Ovary (tissue), 7 donors: ENCODE measurements at regions not wholly inside any gene's neighbourhood (a gene's known extent, or its start where the extent isn't known, plus 50 kb on each side); places are given as distances from the start of the nearest gene placed in this dataset.
"Not testable (repeated sequence)": the region's sequence is repeated elsewhere in the genome, so short reads cannot be mapped to it uniquely, and the experiment has no call there.

Source experiments
- DNase-seq, 5 donors: peaks; one replicate each; pipeline ENCODE4 v3.0.0-alpha.2; 2019 to 2020
- H3K27ac ChIP-seq, 2 donors: fragments of 200-600 bp; one replicate each; pipeline versions ENCODE4 v1.5.1 to v1.8.0; 2019 to 2022
- H3K27me3 ChIP-seq: fragments of 200-600 bp; one replicate; pipeline ENCODE4 v1.8.0; 2022
- H3K36me3 ChIP-seq: fragments of 200-600 bp; sonication (generic); one replicate; pipeline ENCODE4 v1.5.1; 2019
- H3K4me1 ChIP-seq: one replicate; pipeline ENCODE4 v1.8.1; 2013; ENCODE audit warnings: mild to moderate bottlenecking, moderate library complexity; ENCODE audit not compliant: insufficient read depth
- H3K4me3 ChIP-seq: fragments of 200-600 bp; sonication (generic); one replicate; pipeline ENCODE4 v1.5.1; 2017
- H3K9me3 ChIP-seq, 2 donors: fragments of 200-600 bp in 1 of 2; sonication (generic) in 1 of 2; one replicate each; pipeline versions ENCODE4 v1.5.1 to v1.8.1; 2013 to 2019; ENCODE audit warnings: mild to moderate bottlenecking in 1 of 2, moderate library complexity in 1 of 2
- CTCF ChIP-seq, 3 donors: fragments of 450-650 bp in 2 of 3; fragments of 200-600 bp in 1 of 3; IDR thresholded peaks; one replicate each; pipeline versions ENCODE4 v1.5.1 to v1.8.0; 2016 to 2022; ENCODE audit warnings: antibody characterized with exemption in 3 of 3, mild to moderate bottlenecking in 1 of 3
- EP300 ChIP-seq: sonication (generic); formaldehyde crosslinking; IDR thresholded peaks from one replicate; pipeline ENCODE4 v1.6.1; 2017; ENCODE audit warnings: antibody characterized with exemption
- POLR2A ChIP-seq: fragments of 450-650 bp; IDR thresholded peaks from one replicate; pipeline ENCODE4 v1.6.1; 2017; ENCODE audit warnings: antibody characterized with exemption, mild to moderate bottlenecking, moderate library complexity
- WGBS, 3 donors: extraction: QIAGEN DNeasy Blood & Tissue Kit in 1 of 3; methylation state at CpG; one replicate each; pipeline versions ENCODE4 v1.1.5 to v1.1.7; 2013 to 2017; 5-methylcytosine and 5-hydroxymethylcytosine counted together
- intact Hi-C, 4 donors: fragments of 100-400 bp; cut with DNase I; formaldehyde crosslinking; loops; one replicate each; pipeline versions ENCODE4 v1.11.0 to v1.15.1; 2022 to 2023
- donor health status: DM: no; HTN: no; CAD: no; lungs with moderate emphysema.
- donor health status: DM: no; HTN: no; CAD: no.
- donor health status: Bipolar disorder and iron deficiency.
- donor health status: DM: no; HTN: no; CAD: no.
- donor health status: DM: yes; HTN: yes; CAD: no.

GRCh38 chr2:17136877-17137276 is 381.4 kb downstream of the RAD51AP2 start:
- intact Hi-C loops = no loop called here
- H3K27ac ChIP-seq = no peak overlapping the region
- no peak for DNase-seq
- H3K4me3 ChIP-seq = no peak overlapping the region
- WGBS, 3 donors = 28 to 45% (median 31%) methylated on average over 2 of the region's 2 CpGs
- H3K36me3 ChIP-seq = no peaks in the 10 kb centered on the region
- H3K4me1 ChIP-seq = no peaks in the 10 kb centered on the region
- no peaks in the 10 kb centered on the region for H3K9me3 ChIP-seq
- no peaks in the 10 kb centered on the region for H3K27me3 ChIP-seq
- no peak for TF ChIP-seq CTCF (IDR thresholded peaks at IDR 0.05)
- no peak for TF ChIP-seq EP300
- no peak for TF ChIP-seq POLR2A

- Histone ChIP-seq H3K4me3 (no peak overlapping the region), H3K9me3 (no peaks in the 10 kb centered on the region), H3K4me1 (no peaks in the 10 kb centered on the region), H3K36me3 (no peaks in the 10 kb centered on the region), H3K27me3 (no peaks in the 10 kb centered on the region), H3K27ac (no peak overlapping the region)
- intact Hi-C loops = no loop called here
- 55 to 59% (median 55%) methylated on average over 3 of the region's 3 CpGs for WGBS, 3 donors
- TF ChIP-seq EP300 (no peak), CTCF (IDR thresholded peaks at IDR 0.05) (no peak), POLR2A (no peak)
- DNase-seq = no peak
Observed at GRCh38 chr2:17136231-17136630, 382.0 kb downstream of the RAD51AP2 start.

- intact Hi-C loops = no loop called here
- TF ChIP-seq EP300 = no peak
- no peak for TF ChIP-seq CTCF (IDR thresholded peaks at IDR 0.05)
- TF ChIP-seq POLR2A = no peak
- H3K36me3 ChIP-seq = no peaks in the 10 kb centered on the region
- no peak for DNase-seq
- no peaks in the 10 kb centered on the region for H3K4me1 ChIP-seq
- 89 to 98% (median 96%) methylated on average over 1 of the region's 1 CpG for WGBS, 3 donors
- no peak overlapping the region for H3K4me3 ChIP-seq
- no peak overlapping the region for H3K27ac ChIP-seq
- H3K9me3 ChIP-seq = no peaks in the 10 kb centered on the region
- H3K27me3 ChIP-seq = no peaks in the 10 kb centered on the region
Observed at GRCh38 chr2:17135619-17136018, 382.6 kb downstream of the RAD51AP2 start.

- no peaks in the 10 kb centered on the region for H3K9me3 ChIP-seq
- no peaks in the 10 kb centered on the region for H3K36me3 ChIP-seq
- no peaks in the 10 kb centered on the region for H3K4me1 ChIP-seq
- no peaks in the 10 kb centered on the region for H3K27me3 ChIP-seq
- TF ChIP-seq EP300 = no peak
- DNase-seq = no peak
- 86 to 93% (median 89%) methylated on average over 6 of the region's 6 CpGs for WGBS, 3 donors
- no peak overlapping the region for H3K27ac ChIP-seq
- no peak overlapping the region for H3K4me3 ChIP-seq
- intact Hi-C loops = no loop called here
Observed at GRCh38 chr2:17133052-17133671, 385.1 kb downstream of the RAD51AP2 start.

- H3K9me3 ChIP-seq, H3K27me3 ChIP-seq, intact Hi-C loops, DNase-seq, H3K4me3 ChIP-seq, H3K36me3 ChIP-seq, H3K4me1 ChIP-seq, H3K27ac ChIP-seq: not testable (repeated sequence)
- WGBS, 3 donors = 94 to 99% (median 95%) methylated on average over 3 of the region's 3 CpGs
Observed at GRCh38 chr2:17130627-17131026, 387.6 kb downstream of the RAD51AP2 start.
